ENCODE measurements at regions not wholly inside any gene's neighbourhood (a gene's known extent, or its start where the extent isn't known, plus 50 kb on each side); places are given as distances from the start of the nearest gene placed in this dataset.

- TF ChIP-seq ATF2 (CRISPR knock-in tag; IDR thresholded peaks at IDR 0.05; ENCODE audit: borderline replicate concordance, low read depth) (no peak), CTCF (IDR thresholded peaks at IDR 0.05) (no peak), ZNF138 (CRISPR knock-in tag; conservative IDR thresholded peaks at IDR 0.05) (no peak), NFYB (CRISPR knock-in tag; conservative IDR thresholded peaks at IDR 0.05; ENCODE audit: low read depth) (no peak), HMGXB4 (CRISPR knock-in tag; IDR thresholded peaks at IDR 0.05) (no peak)
Measured at GRCh38 chr1:31523769-31524168, 52.5 kb upstream of the TINAGL1 start.

Data from WTC11 (cell line).